Fibroblast of villous mesenchyme (primary cell): ENCODE measurements at regions not wholly inside any gene's neighbourhood (a gene's known extent, or its start where the extent isn't known, plus 50 kb on each side); places are given as distances from the start of the nearest gene placed in this dataset. TPM values are rescaled to one million over a fixed set of nuclear protein-coding genes. Genes with fewer than 3 reads are reported as not detected.

Experiments used
- DNase-seq: peaks from one replicate; pipeline ENCODE4 v3.0.0-alpha.2; 2010; ENCODE audit warnings: low read depth
- H3K4me3 ChIP-seq: 2 replicates; pipeline ENCODE4 v1.5.1; 2011; ENCODE audit warnings: low read depth, mild to moderate bottlenecking, low read length
- small RNA-seq: library from RNA; depleted of rRNA; stranded (forward); fragments of <200 nt; gene quantifications from one replicate; pipeline ENCODE3, GENCODE V24; 2012
- TF ChIP-seq, protein P1 (sequence below): IDR thresholded peaks from 2 replicates; pipeline ENCODE4 v1.5.1; 2012; ENCODE audit warnings: low read depth, mild to moderate bottlenecking, low read length; ENCODE audit not compliant: insufficient read depth

GRCh38 chr11:59264736-59265135, 52.0 kb upstream of the MPEG1 start:
- no peak overlapping the region for H3K4me3 ChIP-seq
- TF ChIP-seq, protein P1, sequence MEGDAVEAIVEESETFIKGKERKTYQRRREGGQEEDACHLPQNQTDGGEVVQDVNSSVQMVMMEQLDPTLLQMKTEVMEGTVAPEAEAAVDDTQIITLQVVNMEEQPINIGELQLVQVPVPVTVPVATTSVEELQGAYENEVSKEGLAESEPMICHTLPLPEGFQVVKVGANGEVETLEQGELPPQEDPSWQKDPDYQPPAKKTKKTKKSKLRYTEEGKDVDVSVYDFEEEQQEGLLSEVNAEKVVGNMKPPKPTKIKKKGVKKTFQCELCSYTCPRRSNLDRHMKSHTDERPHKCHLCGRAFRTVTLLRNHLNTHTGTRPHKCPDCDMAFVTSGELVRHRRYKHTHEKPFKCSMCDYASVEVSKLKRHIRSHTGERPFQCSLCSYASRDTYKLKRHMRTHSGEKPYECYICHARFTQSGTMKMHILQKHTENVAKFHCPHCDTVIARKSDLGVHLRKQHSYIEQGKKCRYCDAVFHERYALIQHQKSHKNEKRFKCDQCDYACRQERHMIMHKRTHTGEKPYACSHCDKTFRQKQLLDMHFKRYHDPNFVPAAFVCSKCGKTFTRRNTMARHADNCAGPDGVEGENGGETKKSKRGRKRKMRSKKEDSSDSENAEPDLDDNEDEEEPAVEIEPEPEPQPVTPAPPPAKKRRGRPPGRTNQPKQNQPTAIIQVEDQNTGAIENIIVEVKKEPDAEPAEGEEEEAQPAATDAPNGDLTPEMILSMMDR: no peak
- no peak for DNase-seq

DNA sequence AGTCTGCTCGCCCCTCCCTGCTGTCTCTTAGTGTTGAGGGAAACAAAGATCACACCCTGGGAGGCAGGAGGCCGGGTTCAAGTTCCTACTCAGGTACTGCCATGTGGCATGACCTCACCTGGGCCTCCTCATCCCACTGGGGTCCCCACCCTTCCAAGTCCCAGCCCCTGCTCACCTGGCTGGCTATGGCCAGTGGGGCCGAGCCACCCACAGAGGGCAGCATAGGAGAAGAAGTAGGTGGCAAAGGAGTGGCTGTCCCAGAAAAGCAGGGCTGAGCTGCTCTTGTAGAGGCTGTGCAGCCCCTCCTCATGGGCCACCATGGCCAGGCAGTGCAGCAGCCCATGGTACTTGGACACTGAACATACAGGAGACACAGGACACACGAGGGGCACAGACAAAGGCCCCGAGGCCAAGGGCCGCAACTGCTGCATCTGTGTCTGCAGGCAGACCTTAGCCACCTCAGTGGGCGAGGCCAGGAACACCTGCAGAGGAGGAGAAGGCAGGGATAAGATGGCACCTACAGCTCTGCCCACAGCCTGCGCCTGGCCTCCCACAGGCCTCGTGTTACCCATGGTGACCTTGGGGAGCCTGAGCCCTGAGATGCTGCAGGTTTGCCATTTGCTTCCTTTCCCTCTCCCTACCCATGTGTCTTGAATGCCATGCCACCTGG, 50.6 kb upstream of the MPEG1 start:
- DNase-seq: no peak
- H3K4me3 ChIP-seq: no peak overlapping the region
- TF ChIP-seq, protein P1: peak; percentile 4

Small RNA genes in the stretch of these regions (small RNA-seq; reads per million reads assigned to genes)
- gene RN7SL435P: not detected
